ENCODE measurements at regions not wholly inside any gene's neighbourhood (a gene's known extent, or its start where the extent isn't known, plus 50 kb on each side); places are given as distances from the start of the nearest gene placed in this dataset.

DNA sequence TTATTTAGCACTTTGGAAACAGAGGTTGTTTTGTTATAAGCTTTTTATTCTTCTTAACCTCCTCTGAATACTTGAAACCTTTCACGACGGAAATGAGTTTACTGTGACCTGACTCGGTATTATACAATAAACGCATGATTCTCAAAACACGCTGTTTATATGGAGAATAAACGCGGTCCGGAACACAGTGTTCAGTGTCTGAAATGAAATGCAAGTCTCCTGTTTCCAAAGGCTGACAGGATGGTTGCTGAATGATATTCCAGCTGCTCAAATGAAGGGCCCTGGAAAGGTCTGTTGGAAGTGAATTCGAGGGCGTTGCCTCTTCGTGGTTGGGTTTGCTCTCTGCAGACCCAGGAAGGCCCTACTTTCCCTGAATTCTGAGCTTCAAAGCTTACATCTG, 83.4 kb downstream of the RSPH3 start:
- TF ChIP-seq CTCF (IDR thresholded peaks at IDR 0.05) (no peak), POLR2A (IDR thresholded peaks at IDR 0.05) (no peak)

Data from esophagus squamous epithelium (tissue), 4 donors.